Common myeloid progenitor, CD34-positive (primary cell): ENCODE measurements at regions not wholly inside any gene's neighbourhood (a gene's known extent, or its start where the extent isn't known, plus 50 kb on each side); places are given as distances from the start of the nearest gene placed in this dataset.

Source experiments
- CTCF ChIA-PET: fragments of 350-600 bp; sonication (Branson Sonifier 250); formaldehyde crosslinking; loops from one replicate; lab custom pipeline; 2021; ENCODE audit warnings: antibody characterized with exemption; lab: Charles Lee
- POLR2A ChIA-PET: fragments of 350-600 bp; sonication (Branson Sonifier 250); formaldehyde crosslinking; loops from one replicate; lab custom pipeline; 2021; ENCODE audit warnings: antibody characterized with exemption; lab: Charles Lee
- DNase-seq, 3 donors: peaks; one replicate each; pipeline versions ENCODE4 v3.0.0 to v3.0.0-alpha.2; 2013
- H3K27ac ChIP-seq, 2 experiments: 1 replicate in 1 of 2; 2 replicates in 1 of 2; pipeline ENCODE4 v1.7.0; 2013; ENCODE audit warnings: inconsistent platforms in 2 of 2, low read length in 2 of 2, mild to moderate bottlenecking in 2 of 2, low read depth in 1 of 2, moderate library complexity in 1 of 2; ENCODE audit not compliant: severe bottlenecking in 2 of 2, insufficient read depth in 1 of 2, poor library complexity in 1 of 2
- H3K27me3 ChIP-seq, 5 experiments: replicated peaks in 2 of 5; 1 replicate in 3 of 5; 2 replicates in 2 of 5; pipeline versions ENCODE4 v1.6.1 to v1.7.0; 2013; ENCODE audit warnings: low read length in 4 of 5, mild to moderate bottlenecking in 2 of 5, moderate library complexity in 2 of 5, inconsistent platforms in 1 of 5; ENCODE audit not compliant: insufficient read depth in 5 of 5, control insufficient read depth in 4 of 5
- H3K36me3 ChIP-seq, 4 experiments: 1 replicate in 2 of 4; 2 replicates in 2 of 4; pipeline versions ENCODE4 v1.6.1 to v1.7.0; 2013; ENCODE audit warnings: low read length in 3 of 4, control low read depth in 1 of 4, mild to moderate bottlenecking in 1 of 4; ENCODE audit not compliant: control insufficient read depth in 4 of 4, insufficient read depth in 4 of 4
- H3K4me1 ChIP-seq, 4 experiments: 1 replicate in 3 of 4; 2 replicates in 1 of 4; pipeline versions ENCODE4 v1.6.1 to v1.7.1; 2013; ENCODE audit warnings: low read length in 3 of 4, mild to moderate bottlenecking in 3 of 4, control low read depth in 1 of 4, inconsistent platforms in 1 of 4, moderate library complexity in 1 of 4; ENCODE audit not compliant: control insufficient read depth in 4 of 4, insufficient read depth in 4 of 4; ENCODE audit errors: control extremely low read depth in 1 of 4
- H3K4me3 ChIP-seq, 7 experiments: 1 replicate in 4 of 7; 2 replicates in 3 of 7; pipeline versions ENCODE4 v1.5.1 to v1.7.0; 2013; ENCODE audit warnings: mild to moderate bottlenecking in 7 of 7, low read length in 6 of 7, moderate library complexity in 6 of 7, inconsistent platforms in 2 of 7, low read depth in 2 of 7, control low read depth in 1 of 7; ENCODE audit not compliant: insufficient read depth in 4 of 7, control insufficient read depth in 1 of 7; ENCODE audit errors: extremely low read depth in 1 of 7
- H3K9me3 ChIP-seq, 5 experiments: 1 replicate in 4 of 5; 2 replicates in 1 of 5; pipeline versions ENCODE4 v1.6.1 to v1.7.1; 2013; ENCODE audit warnings: low read length in 4 of 5, mild to moderate bottlenecking in 2 of 5, inconsistent platforms in 1 of 5, low read depth in 1 of 5, moderate library complexity in 1 of 5; ENCODE audit not compliant: control insufficient read depth in 4 of 5, insufficient read depth in 2 of 5; ENCODE audit errors: control extremely low read depth in 1 of 5
- WGBS: methylation state at CpG from one replicate; pipeline ENCODE4 v1.1.5; 2013; ENCODE audit not compliant: insufficient coverage; 5-methylcytosine and 5-hydroxymethylcytosine counted together

- H3K9me3 ChIP-seq = peaks cover 0 to 7% (median 0%) of the 10 kb centered on the region in 5 experiments
- no peak overlapping the region for H3K4me3 ChIP-seq
- ChIA-PET CTCF (interaction anchor here (1.0 kb wide), 1 partner anchor 14 kb away, joined by 3 read pairs; no protein-coding TSS in a partner anchor), POLR2A (no interaction called here)
- no CpG with 5 or more reads among the region's 1 CpG for WGBS
- DNase-seq = no peak
- H3K27me3 ChIP-seq = no peaks in the 10 kb centered on the region
- H3K4me1 ChIP-seq = no peaks in the 10 kb centered on the region
- H3K27ac ChIP-seq = no peak overlapping the region
- H3K36me3 ChIP-seq = no peaks in the 10 kb centered on the region
Observed at GRCh38 chr16:35409503-35409902, 1950.1 kb downstream of the TP53TG3F start.

GRCh38 chr16:35410438-35410837 is 1951.0 kb downstream of the TP53TG3F start:
- Histone ChIP-seq H3K4me1 (no peaks in the 10 kb centered on the region), H3K36me3 (no peaks in the 10 kb centered on the region), H3K9me3 (peaks cover 0 to 9% (median 0%) of the 10 kb centered on the region in 5 experiments), H3K4me3 (no peak overlapping the region), H3K27me3 (no peaks in the 10 kb centered on the region), H3K27ac (no peak overlapping the region)
- no peak for DNase-seq
- CTCF ChIA-PET = interaction anchor here (1.0 kb wide), 1 partner anchor 13 kb away, joined by 3 read pairs; no protein-coding TSS in a partner anchor
- POLR2A ChIA-PET = interaction anchor here (0.6 kb wide), 2 partner anchors 9 to 15 kb away, joined by 3 to 7 read pairs; no protein-coding TSS in a partner anchor

- Histone ChIP-seq H3K4me3 (no peak overlapping the region), H3K36me3 (no peaks in the 10 kb centered on the region), H3K27ac (no peak overlapping the region), H3K4me1 (no peaks in the 10 kb centered on the region), H3K27me3 (no peaks in the 10 kb centered on the region), H3K9me3 (peaks cover 0 to 9% (median 0%) of the 10 kb centered on the region in 5 experiments)
- 43% methylated on average over 1 of the region's 1 CpG for WGBS
- ChIA-PET POLR2A (interaction anchor here (0.6 kb wide), 2 partner anchors 8 to 15 kb away, joined by 3 to 7 read pairs; no protein-coding TSS in a partner anchor), CTCF (no interaction called here)
- no peak for DNase-seq
Observed at GRCh38 chr16:35411156-35411555, 1951.7 kb downstream of the TP53TG3F start.

GRCh38 chr16:35414139-35414538 is 1954.7 kb downstream of the TP53TG3F start:
- Histone ChIP-seq H3K4me1 (no peaks in the 10 kb centered on the region), H3K9me3 (peaks cover 0 to 6% (median 0%) of the 10 kb centered on the region in 5 experiments), H3K4me3 (no peak overlapping the region), H3K27me3 (no peaks in the 10 kb centered on the region), H3K36me3 (no peaks in the 10 kb centered on the region), H3K27ac (no peak overlapping the region)
- no peak for DNase-seq
- CTCF ChIA-PET = no interaction called here
- POLR2A ChIA-PET = no interaction called here
- 93% methylated on average over 14 of the region's 14 CpGs for WGBS

- 88% methylated on average over 19 of the region's 19 CpGs for WGBS
- ChIA-PET POLR2A (no interaction called here), CTCF (no interaction called here)
Observed at GRCh38 chr16:35414563-35414962, 1955.2 kb downstream of the TP53TG3F start.

GRCh38 chr16:35425270-35425669 is 1965.9 kb downstream of the TP53TG3F start:
- ChIA-PET POLR2A (no interaction called here), CTCF (no interaction called here)
- H3K9me3 ChIP-seq = peaks cover 0 to 1% (median 0%) of the 10 kb centered on the region in 5 experiments
- no peaks in the 10 kb centered on the region for H3K4me1 ChIP-seq
- H3K27ac ChIP-seq = no peak overlapping the region
- WGBS = 51% methylated on average over 26 of the region's 32 CpGs
- no peaks in the 10 kb centered on the region for H3K27me3 ChIP-seq
- DNase-seq = no peak
- H3K36me3 ChIP-seq = no peaks in the 10 kb centered on the region
- H3K4me3 ChIP-seq = no peak overlapping the region

More at GRCh38 chr16:35414563-35414962, 1955.2 kb downstream of the TP53TG3F start:
- H3K9me3 ChIP-seq = peaks cover 0 to 6% (median 0%) of the 10 kb centered on the region in 5 experiments
- H3K27me3 ChIP-seq = no peaks in the 10 kb centered on the region
- no peak overlapping the region for H3K4me3 ChIP-seq
- DNase-seq = no peak
- no peaks in the 10 kb centered on the region for H3K36me3 ChIP-seq
- H3K27ac ChIP-seq = no peak overlapping the region
- no peaks in the 10 kb centered on the region for H3K4me1 ChIP-seq

- CTCF ChIA-PET = interaction anchor here (1.0 to 1.2 kb wide), 2 partner anchors 11 to 14 kb away, joined by 3 read pairs; no protein-coding TSS in a partner anchor
- Histone ChIP-seq H3K9me3 (no peaks in the 10 kb centered on the region), H3K4me1 (no peaks in the 10 kb centered on the region), H3K36me3 (no peaks in the 10 kb centered on the region), H3K27ac (no peak overlapping the region), H3K27me3 (no peaks in the 10 kb centered on the region), H3K4me3 (no peak overlapping the region)
- DNase-seq = peak in 1 of 3 donors; percentile 5
- whole genome bisulfite sequencing = 23% methylated on average over 3 of the region's 4 CpGs
- POLR2A ChIA-PET = no interaction called here
Observed at GRCh38 chr16:35431829-35432663, 1972.6 kb downstream of the TP53TG3F start.
